NCI-H1436 treated with DMSO at 0.1 percent for 48 hours (cell line): ENCODE measurements at regions not wholly inside any gene's neighbourhood (a gene's known extent, or its start where the extent isn't known, plus 50 kb on each side); places are given as distances from the start of the nearest gene placed in this dataset.

Experiments
- DNase-seq: peaks from one replicate; lab custom pipeline; 2025; lab: John Stamatoyannopoulos, UW

DNA sequence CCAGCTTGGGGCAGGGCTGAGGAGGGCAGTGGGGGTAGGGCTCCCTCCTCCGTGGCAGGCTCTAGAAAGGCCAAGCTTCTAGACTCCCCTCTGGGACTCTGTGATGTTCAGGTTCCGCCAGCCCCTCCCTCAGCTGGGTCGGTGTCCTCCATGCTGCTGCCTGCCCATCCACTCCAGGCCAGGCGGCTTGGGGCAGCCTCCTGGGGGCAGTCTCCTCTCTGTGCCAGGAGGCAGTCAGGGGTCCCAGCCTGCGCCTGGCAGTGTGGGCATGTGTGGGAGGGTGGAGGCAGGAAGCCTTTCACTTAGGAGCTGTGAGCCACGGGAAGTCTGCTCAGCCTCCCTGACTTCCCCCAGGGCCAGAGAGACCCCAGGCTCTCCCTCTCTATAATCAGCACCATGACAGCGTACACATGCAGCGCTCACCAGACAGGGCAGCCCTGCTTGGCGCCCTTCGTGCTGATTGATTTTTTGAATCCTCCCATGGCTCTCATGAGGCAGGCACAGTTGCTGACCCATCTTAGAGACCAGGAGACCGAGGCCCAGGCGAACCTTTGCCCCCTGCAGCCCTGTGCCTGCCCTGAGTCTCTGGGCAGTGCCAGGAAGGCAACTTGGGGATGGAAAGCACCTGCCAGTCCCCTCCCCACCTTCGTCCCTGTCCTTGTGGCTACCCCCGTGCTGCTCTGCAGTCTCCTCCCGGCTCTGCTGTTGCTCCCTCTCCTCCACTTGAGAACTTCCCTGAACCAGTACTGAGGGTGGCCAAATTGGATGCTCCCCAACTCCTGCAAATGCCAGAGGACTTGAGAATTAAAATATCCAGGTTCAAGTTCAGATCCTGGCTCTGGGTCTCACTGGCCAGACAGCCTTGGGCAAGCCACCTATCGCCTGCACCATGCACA is 234.7 kb upstream of the GSE1 start:
- no peak for DNase-seq

DNA sequence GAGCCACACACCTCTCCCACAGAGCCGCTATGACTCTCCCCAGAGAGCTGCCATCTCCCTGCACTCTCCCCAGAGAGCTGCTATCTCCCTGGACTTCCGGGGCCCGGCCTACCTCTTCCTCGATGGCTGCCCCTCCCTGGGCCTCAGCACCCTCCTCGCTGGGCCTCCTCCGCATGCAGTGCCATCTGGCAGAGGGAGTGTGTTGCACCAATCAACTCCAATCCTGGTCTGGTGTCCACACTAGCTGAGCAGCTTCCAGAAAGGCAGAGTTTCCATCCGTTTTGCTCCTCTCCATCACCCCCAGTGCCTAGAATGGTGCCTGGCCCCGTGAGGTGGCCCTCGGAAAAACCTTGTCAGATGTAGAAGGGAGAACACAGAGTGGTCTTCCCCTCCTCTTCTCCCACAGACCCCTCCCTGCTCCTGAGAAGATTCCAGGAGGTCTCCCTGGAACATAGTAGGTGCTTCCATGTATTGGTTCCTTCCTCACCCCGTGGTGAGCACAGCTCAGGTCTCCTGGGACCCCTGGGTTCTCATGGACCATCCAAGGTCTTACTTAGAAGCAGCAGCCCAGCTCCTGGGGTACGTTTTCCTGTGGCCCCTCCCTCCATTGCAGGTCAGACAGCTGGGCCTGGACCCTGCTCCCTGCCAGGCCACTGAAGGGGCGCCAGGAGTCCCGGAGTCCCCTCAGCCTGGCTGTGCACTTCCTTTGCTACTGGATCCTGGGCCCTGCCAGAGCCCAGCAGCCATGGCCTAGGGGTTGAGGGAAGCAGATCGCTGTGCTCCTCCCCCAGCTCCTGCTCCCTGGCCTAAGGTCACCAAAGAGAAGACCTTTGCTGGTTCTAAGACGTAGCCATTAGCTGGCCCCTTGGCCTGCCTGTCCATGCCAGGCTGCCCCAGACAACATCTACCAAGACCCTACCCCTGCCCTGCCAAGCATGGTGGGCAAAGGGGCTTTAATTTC is 233.8 kb upstream of the GSE1 start:
- DNase-seq: no peak

DNA sequence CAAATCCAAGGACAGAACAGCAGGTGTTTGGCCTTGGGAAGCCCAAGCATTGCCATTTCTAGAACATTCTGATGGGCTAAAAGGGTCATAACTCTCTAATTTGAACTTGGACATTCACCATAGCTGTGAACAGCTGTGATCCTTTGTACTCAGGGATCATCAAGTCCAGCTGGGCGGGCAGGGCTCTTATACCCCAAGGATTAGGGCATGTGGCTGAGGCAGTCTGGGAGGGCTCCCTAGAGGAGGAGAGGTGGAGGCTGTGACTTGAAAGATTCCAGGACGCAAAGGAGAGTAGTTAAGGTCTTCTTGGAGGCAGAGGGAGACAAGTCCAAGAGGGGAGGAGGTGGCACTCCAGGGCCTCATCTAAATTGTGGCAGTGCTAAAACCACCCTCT is 233.1 kb upstream of the GSE1 start:
- no peak for DNase-seq

DNA sequence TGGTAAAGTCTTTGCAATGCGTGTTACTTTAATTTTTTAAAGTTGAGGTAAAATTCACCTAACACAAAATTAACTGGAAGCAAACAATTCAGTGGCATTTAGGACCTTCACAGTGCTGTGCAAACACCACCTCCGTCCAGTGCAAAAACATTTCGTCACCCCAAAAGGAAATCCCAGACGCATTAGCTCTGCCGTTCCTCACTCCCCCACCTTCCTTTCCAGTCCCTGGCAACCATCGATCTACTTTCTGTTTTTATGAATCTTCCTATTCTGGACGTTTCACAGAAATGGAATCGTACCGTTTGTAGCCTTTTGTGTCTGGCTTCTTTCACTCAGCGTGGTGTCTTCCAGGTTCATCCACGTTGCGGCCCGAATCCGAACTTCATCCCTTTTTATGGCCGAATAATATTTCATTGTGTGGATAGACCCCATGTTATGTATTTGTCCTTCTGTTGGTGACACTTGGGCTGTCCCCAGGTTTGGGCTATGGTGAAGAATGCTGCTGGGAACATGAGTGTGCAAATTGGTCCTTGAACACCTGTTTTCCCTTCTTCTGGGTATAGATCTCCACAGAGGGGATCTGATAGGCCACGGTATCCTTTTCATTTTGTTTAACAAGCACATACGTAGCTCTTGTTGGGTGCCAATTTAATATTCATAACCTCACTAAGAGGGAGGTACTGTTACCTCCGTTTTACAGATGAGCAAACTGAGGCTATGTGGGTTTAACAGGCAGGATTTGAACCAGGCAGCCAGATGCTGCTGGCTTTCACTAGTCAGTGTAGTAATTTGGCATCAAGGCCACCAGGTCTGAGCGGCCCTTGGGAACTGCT is 232.0 kb upstream of the GSE1 start:
- no peak for DNase-seq

DNA sequence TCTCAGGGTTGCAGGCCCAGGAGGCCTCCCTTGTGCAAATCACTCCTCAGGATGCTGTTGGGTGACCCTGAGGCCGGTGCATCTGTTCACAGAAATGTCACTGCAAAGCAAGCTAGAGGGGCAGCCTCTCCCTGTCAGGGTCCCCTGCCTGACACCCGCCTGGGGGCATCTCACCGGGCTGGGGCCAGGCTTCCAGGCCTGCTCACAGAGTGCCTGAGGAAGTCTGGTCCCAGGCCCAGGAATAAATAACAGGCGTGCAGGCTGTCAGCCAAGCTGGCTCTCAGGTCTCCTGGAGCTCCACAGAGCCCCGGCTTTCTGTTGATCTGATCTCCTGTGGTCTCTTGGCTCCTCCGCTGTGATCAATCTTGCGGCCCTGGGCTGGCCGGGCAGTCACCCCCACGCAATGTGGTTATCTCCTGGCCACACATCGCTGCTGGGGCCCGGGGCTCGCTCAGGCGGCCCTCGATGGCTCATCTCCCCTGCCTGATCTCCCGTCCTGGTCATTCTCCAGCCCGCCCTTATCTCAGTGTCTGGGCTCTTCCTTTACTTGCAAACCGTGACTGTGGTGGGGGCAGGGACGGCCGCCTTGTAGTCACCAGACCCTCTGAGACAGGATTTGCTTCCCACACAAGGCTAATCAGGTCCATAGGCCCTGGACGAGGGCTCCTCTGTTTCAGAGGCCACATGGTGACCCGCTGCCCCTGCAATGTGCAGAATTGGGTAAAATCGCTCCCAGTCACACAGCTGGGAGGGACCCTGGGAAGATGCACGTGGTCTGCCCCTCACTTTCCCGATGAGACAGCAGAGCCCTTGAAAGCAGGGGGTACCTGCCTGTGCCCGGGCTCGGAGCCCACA is 231.2 kb upstream of the GSE1 start:
- DNase-seq: no peak

DNA sequence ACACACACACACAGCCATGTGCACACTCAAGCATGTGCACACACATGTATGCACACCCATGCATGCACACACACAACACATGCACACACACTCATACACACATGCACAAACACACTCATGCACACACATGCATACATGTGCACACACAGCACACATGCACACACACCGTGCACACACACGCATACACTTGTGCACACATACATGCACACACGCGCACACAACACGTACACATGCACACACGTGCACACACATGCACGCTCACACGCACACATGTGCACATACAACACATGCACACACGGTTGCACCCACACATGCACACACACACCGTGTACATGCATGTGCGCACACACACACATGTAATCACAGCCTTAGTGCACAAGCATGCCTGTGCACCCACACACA is 230.4 kb upstream of the GSE1 start:
- no peak for DNase-seq

DNA sequence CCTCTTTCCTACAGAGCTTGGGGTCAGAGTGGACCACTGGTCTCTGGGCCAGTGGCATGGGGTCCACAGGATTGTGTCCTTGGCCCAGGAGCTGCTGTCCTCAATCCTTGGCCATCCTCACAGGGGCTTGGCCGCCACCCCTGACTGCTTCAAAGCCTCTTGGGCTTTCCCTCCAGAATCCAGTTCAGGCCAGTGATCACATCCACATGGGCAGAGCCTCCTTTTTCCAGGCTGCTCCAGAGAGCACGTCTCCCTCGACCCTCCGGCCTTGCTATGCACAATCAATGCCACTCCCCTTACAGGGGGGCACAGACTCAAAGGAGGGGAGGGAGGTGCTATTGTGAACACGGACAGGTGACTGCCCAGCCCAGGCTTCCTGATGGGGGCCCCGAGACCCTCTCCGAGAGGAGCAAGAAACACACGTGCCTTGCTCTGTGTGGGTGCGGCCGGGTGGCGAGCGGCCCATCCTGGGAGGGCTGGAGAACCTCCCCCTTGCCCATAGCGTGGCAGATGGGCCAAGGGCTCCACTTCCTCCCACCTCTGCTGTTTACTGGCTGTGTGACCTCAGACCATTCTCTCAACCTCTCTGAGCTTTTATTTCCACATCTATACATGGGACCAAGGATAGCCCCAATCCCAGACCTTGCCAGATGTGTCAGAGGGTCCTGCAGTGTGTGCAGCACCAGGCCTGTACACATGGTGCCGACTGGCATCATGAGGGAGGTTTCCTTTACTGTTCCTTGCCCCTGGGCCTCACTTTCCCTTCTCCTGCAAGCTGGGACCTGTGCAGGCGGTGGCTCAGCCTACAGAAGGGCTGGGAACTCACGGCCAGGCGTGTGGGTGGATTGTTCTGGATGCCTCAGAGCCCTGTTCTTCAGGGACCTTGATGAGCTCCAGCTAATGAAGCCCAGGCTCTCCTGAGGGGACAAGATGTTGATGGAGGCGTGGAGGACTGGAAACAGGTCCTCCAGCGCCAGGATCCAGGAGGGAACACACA is 229.0 kb upstream of the GSE1 start:
- no peak for DNase-seq

DNA sequence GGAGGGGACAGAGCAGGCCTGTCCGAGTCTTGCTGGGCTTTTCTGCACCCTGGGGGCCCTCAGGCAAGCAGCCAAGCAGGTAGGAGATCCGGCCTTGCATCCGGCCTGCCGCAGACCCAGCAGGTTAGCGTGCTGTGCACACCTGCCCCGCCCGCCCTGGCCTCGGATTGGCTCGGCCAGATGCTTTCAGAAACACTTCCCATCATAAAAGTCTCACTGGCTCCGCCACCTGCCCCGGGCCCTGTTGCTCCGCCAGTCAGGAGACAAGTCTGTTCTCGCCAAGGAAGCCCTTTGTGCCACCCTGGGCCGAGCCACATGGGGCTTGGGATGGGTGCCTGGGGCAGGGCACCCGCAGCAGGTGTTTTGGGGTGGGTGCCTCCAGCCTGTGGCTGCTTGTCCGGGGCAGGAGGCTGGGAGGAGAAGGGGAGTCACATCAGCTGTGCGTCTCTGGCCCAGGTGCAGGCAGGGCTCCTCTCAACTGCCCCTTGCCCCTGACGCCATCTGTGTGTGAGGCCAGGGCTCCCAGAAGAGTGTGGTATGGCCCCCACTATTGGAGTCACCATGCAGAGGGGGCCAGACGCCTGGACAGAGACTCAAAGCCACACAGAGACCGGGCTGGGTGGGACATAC is 228.2 kb upstream of the GSE1 start:
- peak; percentile 28 for DNase-seq

DNA sequence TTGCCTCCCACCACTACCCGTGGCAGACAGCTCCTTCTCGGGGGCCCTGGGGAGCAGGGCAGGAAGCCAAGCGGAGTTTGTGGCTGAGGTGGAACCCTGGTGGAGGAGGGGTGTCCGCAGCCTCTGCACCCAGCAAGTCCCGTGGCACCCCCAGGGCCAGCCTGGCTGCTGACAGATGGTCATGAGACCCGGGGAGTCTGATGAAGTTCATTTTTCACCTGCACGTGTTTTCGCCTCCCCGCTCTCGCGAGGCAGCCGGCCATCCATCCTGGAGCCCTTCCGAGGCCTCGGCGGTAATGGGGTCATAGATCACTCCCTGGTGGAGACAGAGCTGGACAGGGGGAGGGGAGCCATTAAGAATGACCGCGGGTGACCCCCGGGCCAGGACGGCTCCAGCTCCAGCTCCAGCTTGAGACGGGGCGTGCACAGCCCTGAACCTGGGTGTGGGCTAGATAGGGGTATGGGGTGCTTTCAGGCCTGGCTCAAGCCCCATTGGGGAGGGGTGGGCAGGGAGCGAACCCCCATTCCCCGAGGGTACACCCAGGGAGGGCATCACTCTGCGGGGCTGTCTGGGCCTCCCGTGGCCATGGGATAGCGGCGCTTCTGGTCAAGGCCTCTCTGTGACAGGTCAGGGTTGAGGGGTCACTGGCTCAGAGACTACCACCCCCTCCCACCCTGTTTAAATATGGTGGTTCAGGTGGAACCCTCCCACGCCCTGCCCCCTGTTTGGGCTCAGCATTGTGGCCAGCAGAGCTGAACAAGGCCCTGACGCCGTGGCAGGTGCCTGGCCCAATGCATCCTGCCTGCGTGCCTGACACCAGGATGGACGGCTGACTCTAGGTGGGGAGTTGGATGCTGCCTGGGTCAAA is 227.4 kb upstream of the GSE1 start:
- DNase-seq: no peak

DNA sequence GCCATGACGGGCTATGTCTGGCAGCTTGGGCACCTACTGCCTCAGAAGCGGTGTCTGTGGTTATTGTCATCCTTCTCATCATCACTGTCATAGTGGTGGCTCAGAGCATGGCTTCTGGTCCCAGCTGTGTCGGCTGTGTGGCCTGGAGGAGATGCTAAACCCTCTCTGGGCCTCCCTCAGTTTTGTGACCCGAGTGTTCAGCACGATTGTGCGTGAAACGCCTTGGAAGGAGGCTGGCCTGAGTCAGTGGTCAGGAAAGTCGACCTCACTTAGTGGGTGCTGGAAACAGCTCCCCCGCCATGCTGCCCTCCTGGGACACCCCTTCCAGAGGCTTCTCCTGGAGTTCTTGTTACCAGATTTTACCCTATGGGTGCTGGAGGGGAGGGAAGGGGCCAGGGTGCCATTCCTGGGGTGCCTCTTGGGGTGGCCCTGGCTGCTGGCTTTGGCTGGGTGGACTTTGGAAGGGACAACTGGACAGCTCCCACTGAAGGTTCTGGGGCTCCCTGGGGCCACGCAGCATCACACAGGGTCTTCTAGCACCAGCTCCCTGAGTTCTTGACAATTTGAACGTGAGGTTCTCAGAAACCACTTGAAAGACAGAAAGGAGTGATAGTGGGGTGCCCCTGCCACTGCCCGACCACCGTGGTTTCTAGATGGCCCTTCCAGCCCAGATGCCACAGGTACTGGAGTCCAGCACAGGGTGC is 226.5 kb upstream of the GSE1 start:
- DNase-seq: no peak

DNA sequence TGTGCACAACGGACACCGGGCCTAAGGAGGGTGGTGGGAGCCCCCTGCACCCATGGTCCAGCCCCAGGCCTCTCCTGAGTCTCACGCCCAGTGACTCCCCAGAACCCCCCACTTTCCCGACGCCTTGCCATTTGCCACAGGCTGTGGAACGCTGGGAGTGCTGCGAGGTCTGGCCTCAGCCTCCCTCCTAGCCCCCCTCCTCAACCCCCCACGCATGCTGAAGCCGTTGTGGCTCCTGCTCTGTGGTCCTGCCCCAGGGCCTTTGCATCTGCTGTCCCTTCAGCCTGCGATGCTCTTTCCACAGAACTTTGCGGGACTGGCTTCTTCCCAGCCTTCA is 226.0 kb upstream of the GSE1 start:
- no peak for DNase-seq

DNA sequence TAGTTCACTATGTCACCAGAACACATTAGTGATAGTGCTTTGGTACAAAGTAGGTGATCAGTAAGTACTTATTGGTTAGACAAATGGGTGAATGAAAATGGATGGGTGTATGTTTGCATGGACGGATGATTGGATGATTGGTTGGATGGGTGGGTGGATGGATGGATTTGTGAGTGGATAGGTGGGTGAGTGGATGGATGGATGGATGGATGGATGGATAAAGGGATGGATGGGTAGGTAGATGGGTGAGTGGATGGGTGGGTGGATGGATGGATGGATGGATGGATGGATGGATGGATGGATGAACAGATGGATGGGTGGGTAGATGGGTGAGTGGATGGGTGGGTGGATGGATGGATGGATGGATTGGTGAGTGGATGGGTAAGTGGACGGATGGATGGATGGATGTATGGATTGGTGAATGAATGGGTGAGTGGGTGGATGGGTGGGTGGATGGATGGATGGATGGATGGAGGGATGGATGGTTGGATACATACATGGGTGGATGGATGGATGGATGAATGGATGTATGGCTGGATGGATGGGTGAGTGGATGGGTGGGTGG is 225.3 kb upstream of the GSE1 start:
- DNase-seq: no peak

DNA sequence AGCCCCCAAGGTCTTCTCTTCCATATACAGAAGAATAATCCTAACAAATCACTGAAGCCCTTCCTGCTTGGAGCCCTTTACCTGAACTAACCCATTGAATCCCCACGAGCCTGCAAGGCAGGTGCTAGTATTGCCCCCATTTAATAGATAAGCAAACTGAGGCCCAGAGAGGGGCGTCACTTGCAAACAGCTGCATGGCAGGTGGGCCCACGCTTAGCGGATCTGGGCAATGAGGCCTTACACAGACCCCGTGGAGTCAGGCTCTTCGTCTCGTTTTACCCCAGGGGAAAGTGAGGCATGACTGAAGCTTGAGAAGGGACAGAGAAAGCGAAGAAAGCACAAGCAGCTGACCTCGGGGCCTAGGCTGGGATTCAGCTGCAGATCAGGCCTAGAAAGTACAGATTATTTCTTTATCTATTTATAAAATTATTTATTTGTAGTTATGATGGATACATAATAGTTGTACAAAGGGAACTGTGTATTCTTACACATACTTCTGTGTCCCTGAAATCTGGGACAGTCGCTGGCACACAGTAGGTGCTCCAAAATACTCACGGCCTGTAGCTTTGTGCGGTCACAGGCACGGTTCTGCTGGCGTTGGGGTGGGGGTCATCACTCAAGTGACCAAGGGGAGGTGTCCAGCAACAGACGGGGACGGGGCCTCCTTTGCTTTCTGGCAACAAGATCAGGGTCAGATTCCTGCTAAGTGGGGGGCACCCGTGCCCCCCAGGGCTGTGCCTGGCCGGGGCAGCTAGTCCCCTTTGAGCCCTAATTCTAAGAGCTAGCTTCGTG is 223.2 kb upstream of the GSE1 start:
- DNase-seq: no peak

DNA sequence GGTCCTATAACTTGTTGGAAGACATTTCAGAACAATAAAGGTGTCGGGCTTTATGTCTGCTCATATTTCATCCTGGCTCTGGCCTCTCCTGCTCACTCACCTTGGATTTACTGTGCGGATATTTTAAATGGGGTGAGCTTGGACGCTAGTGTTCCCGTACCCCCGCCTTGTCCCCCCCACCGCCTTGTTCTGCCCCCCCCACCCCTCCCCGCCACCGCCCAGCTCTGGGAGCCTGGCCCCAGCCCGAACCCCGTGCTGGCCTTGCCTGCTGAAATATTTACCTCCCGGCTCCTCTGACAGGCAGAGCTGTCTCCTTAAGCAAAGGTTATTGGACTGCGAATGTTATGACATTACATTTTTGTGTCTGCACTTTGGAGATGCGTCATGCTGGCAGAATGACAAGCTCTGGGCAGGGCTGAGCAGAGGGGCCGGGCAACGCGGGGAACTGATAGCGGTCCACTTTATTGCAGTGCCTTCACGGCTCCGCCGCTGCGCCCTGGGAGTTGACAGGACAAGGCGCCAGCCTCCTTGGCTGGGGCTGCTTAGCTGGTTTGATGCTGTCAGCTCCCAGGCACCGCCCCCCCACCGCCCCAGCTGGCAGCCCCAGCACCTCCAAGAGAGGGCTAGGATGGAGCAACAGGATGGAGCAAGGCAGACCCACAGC is 222.5 kb upstream of the GSE1 start:
- DNase-seq: no peak

DNA sequence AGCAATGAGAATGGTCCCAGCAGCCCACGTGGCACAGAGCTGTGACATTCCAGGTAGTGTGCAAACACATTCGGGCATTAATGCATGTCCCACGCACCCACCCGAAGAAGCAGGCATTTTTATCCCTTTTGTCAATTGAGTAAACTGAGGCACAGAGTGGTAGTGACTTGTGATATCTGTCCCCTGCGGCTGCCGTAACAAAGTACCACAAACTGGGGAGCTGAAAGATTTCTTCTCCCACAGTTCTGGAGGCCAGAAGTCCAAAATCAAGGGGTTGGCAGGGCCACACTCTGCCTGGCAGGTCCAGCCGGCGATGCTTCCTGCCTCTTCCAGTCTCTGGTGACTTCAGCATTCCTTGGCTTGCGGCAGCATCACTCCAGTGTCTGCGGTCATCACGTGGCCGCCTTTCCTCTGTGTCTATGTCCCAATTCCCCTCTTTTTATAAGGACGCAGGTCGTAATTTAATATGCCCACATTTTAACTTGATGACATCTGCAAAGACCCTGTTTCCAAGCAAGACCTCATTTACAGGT is 221.9 kb upstream of the GSE1 start:
- no peak for DNase-seq
